Tibial nerve (tissue), 4 donors: ENCODE measurements at regions not wholly inside any gene's neighbourhood (a gene's known extent, or its start where the extent isn't known, plus 50 kb on each side); places are given as distances from the start of the nearest gene placed in this dataset.

Experiments
- DNase-seq, 2 donors: peaks; one replicate each; pipeline ENCODE4 v3.0.0-alpha.2; 2019; ENCODE audit warnings: low spot score in 2 of 2
- H3K27ac ChIP-seq, 4 donors: fragments of 200-600 bp; sonication (generic) in 3 of 4; one replicate each; pipeline ENCODE4 v1.5.1; 2017 to 2019; ENCODE audit warnings: mild to moderate bottlenecking in 1 of 4
- H3K27me3 ChIP-seq, 2 donors: fragments of 200-600 bp; sonication (generic) in 1 of 2; one replicate each; pipeline versions ENCODE4 v1.5.1 to v1.6.0; 2017 to 2019
- H3K36me3 ChIP-seq, 3 donors: fragments of 200-600 bp; sonication (generic); one replicate each; pipeline ENCODE4 v1.5.1; 2018 to 2019
- H3K4me1 ChIP-seq, 4 donors: fragments of 200-600 bp; sonication (generic) in 3 of 4; one replicate each; pipeline ENCODE4 v1.5.1; 2017 to 2019
- H3K4me3 ChIP-seq, 4 donors: fragments of 200-600 bp; sonication (generic) in 3 of 4; one replicate each; pipeline ENCODE4 v1.5.1; 2017 to 2019; ENCODE audit warnings: mild to moderate bottlenecking in 1 of 4, moderate library complexity in 1 of 4
- H3K9me3 ChIP-seq, 4 donors: fragments of 200-600 bp; sonication (generic) in 3 of 4; one replicate each; pipeline ENCODE4 v1.5.1; 2017 to 2019
- EP300 ChIP-seq, 2 donors: sonication (generic); formaldehyde crosslinking; IDR thresholded peaks; one replicate each; pipeline ENCODE4 v1.6.1; 2017; ENCODE audit warnings: antibody characterized with exemption in 2 of 2, mild to moderate bottlenecking in 1 of 2
- POLR2A ChIP-seq, 2 donors: fragments of 450-650 bp; IDR thresholded peaks; one replicate each; pipeline ENCODE4 v1.6.1; 2017; ENCODE audit warnings: antibody characterized with exemption in 2 of 2, mild to moderate bottlenecking in 2 of 2, moderate library complexity in 2 of 2
- WGBS, 2 donors: methylation state at CpG; one replicate each; pipeline ENCODE4 v1.1.5; 2018; 5-methylcytosine and 5-hydroxymethylcytosine counted together
- TF ChIP-seq, protein P1 (sequence below), 5 experiments: fragments of 200-600 bp in 3 of 5; fragments of 450-650 bp in 2 of 5; sonication (generic) in 3 of 5; IDR thresholded peaks; one replicate each; pipeline ENCODE4 v1.5.1; 2016 to 2019; ENCODE audit warnings: antibody characterized with exemption in 5 of 5, mild to moderate bottlenecking in 3 of 5, moderate library complexity in 2 of 5

DNA sequence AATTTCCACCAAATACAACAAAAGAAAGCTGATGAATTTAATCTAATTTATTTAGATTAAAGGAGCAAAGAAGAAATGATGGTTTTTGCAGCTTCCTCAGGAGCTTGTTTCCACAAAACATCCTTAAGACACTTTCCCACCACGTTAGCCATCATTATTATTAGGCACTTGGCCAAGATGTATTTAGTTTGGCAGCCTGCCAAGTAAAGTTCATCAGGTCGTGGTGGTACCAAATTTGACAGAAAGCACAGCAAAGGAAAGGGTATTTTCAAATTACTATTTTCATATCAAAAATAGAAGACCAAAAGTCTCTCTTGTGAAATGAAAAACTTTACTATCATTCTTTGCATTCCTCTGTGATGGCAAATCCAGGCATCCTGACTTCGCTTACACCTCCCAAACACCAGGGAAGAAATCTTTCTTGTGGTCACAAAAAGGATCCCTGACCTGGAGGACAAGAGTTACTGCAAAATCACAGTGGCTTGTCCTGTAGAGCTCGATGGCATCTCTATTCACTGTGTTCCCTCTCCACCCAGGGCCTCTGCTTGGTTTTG lies 123.1 kb upstream of the INHBA start:
- Histone ChIP-seq H3K27ac (no peak overlapping the region), H3K27me3 (no peaks in the 10 kb centered on the region), H3K4me3 (no peak overlapping the region), H3K9me3 (no peaks in the 10 kb centered on the region), H3K36me3 (no peaks in the 10 kb centered on the region), H3K4me1 (no peaks in the 10 kb centered on the region)
- 31 to 32% methylated on average over 4 of the region's 4 CpGs for WGBS, 2 donors
- no peak for DNase-seq
- TF ChIP-seq POLR2A (IDR thresholded peaks at IDR 0.05) (no peak), EP300 (IDR thresholded peaks at IDR 0.05) (no peak)
- TF ChIP-seq, protein P1, sequence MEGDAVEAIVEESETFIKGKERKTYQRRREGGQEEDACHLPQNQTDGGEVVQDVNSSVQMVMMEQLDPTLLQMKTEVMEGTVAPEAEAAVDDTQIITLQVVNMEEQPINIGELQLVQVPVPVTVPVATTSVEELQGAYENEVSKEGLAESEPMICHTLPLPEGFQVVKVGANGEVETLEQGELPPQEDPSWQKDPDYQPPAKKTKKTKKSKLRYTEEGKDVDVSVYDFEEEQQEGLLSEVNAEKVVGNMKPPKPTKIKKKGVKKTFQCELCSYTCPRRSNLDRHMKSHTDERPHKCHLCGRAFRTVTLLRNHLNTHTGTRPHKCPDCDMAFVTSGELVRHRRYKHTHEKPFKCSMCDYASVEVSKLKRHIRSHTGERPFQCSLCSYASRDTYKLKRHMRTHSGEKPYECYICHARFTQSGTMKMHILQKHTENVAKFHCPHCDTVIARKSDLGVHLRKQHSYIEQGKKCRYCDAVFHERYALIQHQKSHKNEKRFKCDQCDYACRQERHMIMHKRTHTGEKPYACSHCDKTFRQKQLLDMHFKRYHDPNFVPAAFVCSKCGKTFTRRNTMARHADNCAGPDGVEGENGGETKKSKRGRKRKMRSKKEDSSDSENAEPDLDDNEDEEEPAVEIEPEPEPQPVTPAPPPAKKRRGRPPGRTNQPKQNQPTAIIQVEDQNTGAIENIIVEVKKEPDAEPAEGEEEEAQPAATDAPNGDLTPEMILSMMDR (IDR thresholded peaks at IDR 0.05) = no peak

DNA sequence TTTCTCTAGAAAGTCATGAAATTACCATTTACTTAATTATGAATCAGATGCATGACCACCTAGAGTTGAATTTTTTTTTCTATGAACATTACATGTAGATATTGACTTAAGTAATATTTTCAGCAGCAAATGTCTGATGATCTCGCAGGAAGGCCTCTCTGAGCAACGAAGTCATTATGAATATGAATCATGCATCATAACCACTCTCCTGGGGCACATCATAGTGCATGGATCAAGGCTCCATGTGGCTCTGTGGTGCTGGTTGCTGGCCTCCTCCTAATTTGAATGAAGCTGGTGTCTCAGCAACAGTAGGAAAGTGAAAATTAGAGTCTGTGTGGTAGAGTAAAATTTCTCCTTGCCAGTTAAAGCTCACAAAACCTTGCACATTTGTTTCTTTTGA lies 121.4 kb upstream of the INHBA start:
- TF ChIP-seq EP300 (IDR thresholded peaks at IDR 0.05) (no peak), POLR2A (IDR thresholded peaks at IDR 0.05) (no peak)
- TF ChIP-seq, protein P1 (IDR thresholded peaks at IDR 0.05) = no peak
- 41 to 43% methylated on average over 2 of the region's 2 CpGs for WGBS, 2 donors
- Histone ChIP-seq H3K27me3 (no peaks in the 10 kb centered on the region), H3K27ac (no peak overlapping the region), H3K4me1 (no peaks in the 10 kb centered on the region), H3K9me3 (peaks cover 0 to 4% (median 0%) of the 10 kb centered on the region in 4 donors), H3K4me3 (no peak overlapping the region), H3K36me3 (no peaks in the 10 kb centered on the region)
- no peak for DNase-seq

DNA sequence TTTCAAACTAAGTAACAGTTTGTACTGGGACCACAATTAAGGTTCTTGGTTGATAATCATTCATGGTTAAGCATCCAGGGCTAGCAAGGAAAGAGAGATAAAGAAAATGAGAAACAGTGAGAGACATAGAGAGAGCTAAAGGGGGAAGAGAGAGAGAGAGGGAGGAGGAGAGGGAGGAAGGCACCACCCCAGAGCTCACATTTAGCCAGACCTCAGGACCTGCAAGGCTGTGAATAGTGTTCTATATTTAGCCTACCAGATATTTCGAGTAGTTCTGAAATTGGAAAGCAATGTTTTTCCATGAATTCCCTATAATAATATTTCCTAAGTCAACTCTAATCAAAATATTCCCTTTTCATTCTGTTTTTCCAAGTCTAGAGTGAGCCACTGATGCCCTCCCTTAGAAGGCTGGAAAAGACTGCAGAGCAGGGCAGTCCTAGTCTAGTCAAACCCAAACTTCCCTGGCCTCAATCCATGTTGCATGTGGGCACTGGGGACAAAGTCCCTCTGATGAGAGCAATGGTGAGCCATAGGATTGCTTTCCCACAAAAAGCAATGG lies 119.4 kb upstream of the INHBA start:
- no peaks in the 10 kb centered on the region for H3K36me3 ChIP-seq
- H3K27me3 ChIP-seq = no peaks in the 10 kb centered on the region
- WGBS, 2 donors = 20 to 26% methylated on average over 1 of the region's 1 CpG
- H3K9me3 ChIP-seq = peaks cover 0 to 4% (median 0%) of the 10 kb centered on the region in 4 donors
- no peak overlapping the region for H3K4me3 ChIP-seq
- TF ChIP-seq POLR2A (IDR thresholded peaks at IDR 0.05) (no peak), EP300 (IDR thresholded peaks at IDR 0.05) (no peak)
- TF ChIP-seq, protein P1 (IDR thresholded peaks at IDR 0.05) = no peak
- no peak for DNase-seq
- no peaks in the 10 kb centered on the region for H3K4me1 ChIP-seq
- H3K27ac ChIP-seq = no peak overlapping the region

DNA sequence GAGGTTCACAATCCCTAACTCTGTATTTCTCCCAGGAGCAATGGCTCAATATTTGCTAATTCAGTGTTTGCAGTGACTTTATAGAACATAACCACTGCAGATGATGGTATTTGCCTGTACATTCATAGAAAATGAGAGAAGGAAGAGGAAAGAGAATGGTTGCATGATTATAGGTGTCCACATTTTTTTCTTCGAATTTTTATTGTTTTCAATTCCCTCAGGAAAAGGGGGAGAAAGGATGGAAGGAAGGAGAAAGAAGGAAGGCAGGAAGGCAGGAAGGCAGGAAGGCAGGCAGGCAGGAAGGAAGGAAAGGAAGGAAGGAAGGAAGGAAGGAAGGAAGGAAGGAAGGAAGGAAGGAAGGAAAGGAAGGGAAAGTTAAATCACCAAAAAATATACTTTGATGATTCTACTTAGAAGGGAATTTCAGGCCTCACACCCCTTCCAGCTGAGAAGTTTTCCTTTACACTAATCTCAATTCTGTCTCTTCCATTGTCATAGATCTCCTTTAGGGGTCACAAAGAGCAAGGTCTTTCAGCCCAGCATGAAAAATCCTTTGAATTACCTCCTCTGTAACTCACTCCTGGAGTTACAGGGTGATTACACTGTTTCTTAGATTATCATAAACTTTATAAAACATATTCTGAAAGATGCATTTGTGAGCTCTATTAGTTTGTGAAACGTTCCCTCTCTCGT lies 118.8 kb upstream of the INHBA start:
- Histone ChIP-seq H3K36me3 (no peaks in the 10 kb centered on the region), H3K27ac (no peak overlapping the region), H3K4me1 (no peaks in the 10 kb centered on the region), H3K4me3 (no peak overlapping the region), H3K9me3 (peaks cover 0 to 4% (median 0%) of the 10 kb centered on the region in 4 donors), H3K27me3 (no peaks in the 10 kb centered on the region)
- no peak for DNase-seq
- 47 to 59% methylated on average over 3 of the region's 3 CpGs for WGBS, 2 donors
- TF ChIP-seq, protein P1 (IDR thresholded peaks at IDR 0.05) = no peak
- TF ChIP-seq EP300 (IDR thresholded peaks at IDR 0.05) (no peak), POLR2A (IDR thresholded peaks at IDR 0.05) (no peak)

DNA sequence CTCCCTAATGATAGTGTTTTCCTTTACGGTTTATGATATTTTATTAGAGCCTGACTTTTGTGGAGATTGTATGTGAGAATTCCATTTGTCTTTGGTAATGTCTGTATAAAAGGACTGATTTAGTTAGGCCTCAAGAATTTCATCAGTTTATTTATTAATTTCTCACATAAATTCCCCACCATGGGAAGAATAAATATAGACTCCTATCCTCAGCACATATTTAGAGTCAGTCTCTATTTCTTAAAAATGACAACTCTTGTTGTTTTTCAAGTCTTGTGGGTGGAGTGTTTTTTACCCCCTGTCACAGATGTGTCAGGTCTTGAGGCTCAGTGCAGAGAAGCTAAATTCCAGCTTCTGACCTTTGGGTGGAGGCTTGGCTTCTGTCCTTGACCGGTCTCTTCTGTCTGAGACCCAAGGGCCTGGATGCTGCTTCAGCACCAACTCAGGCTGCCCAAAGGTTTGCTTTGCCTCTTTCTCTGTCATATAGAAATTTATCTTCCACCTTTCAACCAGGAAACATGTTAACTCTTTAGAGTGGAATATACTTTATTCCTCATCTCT lies 117.3 kb upstream of the INHBA start:
- H3K4me3 ChIP-seq = no peak overlapping the region
- H3K4me1 ChIP-seq = no peaks in the 10 kb centered on the region
- H3K36me3 ChIP-seq = no peaks in the 10 kb centered on the region
- no peaks in the 10 kb centered on the region for H3K27me3 ChIP-seq
- DNase-seq = no peak
- H3K9me3 ChIP-seq = peaks cover 0 to 4% (median 0%) of the 10 kb centered on the region in 4 donors
- WGBS, 2 donors = 76 to 78% methylated on average over 2 of the region's 2 CpGs
- TF ChIP-seq, protein P1 (IDR thresholded peaks at IDR 0.05) = no peak
- TF ChIP-seq POLR2A (IDR thresholded peaks at IDR 0.05) = no peak
- TF ChIP-seq EP300 (IDR thresholded peaks at IDR 0.05) = no peak
- H3K27ac ChIP-seq = no peak overlapping the region
